ENCODE measurements at regions not wholly inside any gene's neighbourhood (a gene's known extent, or its start where the extent isn't known, plus 50 kb on each side); places are given as distances from the start of the nearest gene placed in this dataset.

GRCh38 chr11:19433367-19433766, 192.6 kb upstream of the E2F8 start:
- TF ChIP-seq CTCF (IDR thresholded peaks at IDR 0.05; ENCODE audit: low read depth, low read length) (no peak), EZH2phosphoT487 (IDR thresholded peaks at IDR 0.05; ENCODE audit: low read depth) (no peak)
